WI38 (cell line): ENCODE measurements at regions not wholly inside any gene's neighbourhood (a gene's known extent, or its start where the extent isn't known, plus 50 kb on each side); places are given as distances from the start of the nearest gene placed in this dataset.

Source experiments
- H3K4me3 ChIP-seq: 2 replicates; pipeline ENCODE4 v1.5.1; 2011; ENCODE audit warnings: low read depth, mild to moderate bottlenecking, control low read depth, low read length
- CTCF ChIP-seq: IDR thresholded peaks from 2 replicates; pipeline ENCODE4 v1.5.1; 2012; ENCODE audit warnings: low read depth, mild to moderate bottlenecking, control low read depth, low read length

- TF ChIP-seq CTCF, result no peak
- H3K4me3 ChIP-seq, result no peak overlapping the region
Measured at GRCh38 chr20:11814267-11814666, 103.4 kb upstream of the BTBD3 start.

- no peak for TF ChIP-seq CTCF
- no peak overlapping the region for H3K4me3 ChIP-seq
Measured at GRCh38 chr20:11820838-11821237, 96.9 kb upstream of the BTBD3 start.

- TF ChIP-seq CTCF, result no peak
- H3K4me3 ChIP-seq, result no peak overlapping the region
Measured at GRCh38 chr20:11822540-11822794, 95.2 kb upstream of the BTBD3 start.

GRCh38 chr20:11826334-11826733 lies 91.4 kb upstream of the BTBD3 start:
- no peak for TF ChIP-seq CTCF
- H3K4me3 ChIP-seq, result no peak overlapping the region

GRCh38 chr20:11832397-11832796 lies 85.3 kb upstream of the BTBD3 start:
- no peak overlapping the region for H3K4me3 ChIP-seq
- no peak for TF ChIP-seq CTCF

- no peak overlapping the region for H3K4me3 ChIP-seq
- TF ChIP-seq CTCF, result no peak
Measured at GRCh38 chr20:11832851-11833250, 84.8 kb upstream of the BTBD3 start.

- no peak overlapping the region for H3K4me3 ChIP-seq
- no peak for TF ChIP-seq CTCF
Measured at GRCh38 chr20:11833825-11834224, 83.9 kb upstream of the BTBD3 start.
